KOPT-K1 (cell line): ENCODE measurements at regions not wholly inside any gene's neighbourhood (a gene's known extent, or its start where the extent isn't known, plus 50 kb on each side); places are given as distances from the start of the nearest gene placed in this dataset.
"Not testable (repeated sequence)": the region's sequence is repeated elsewhere in the genome, so short reads cannot be mapped to it uniquely, and the experiment has no call there.

Experiments used
- H3K27ac ChIP-seq: fragments of 200-600 bp; sonication (generic); 2 replicates; pipeline ENCODE4 v1.5.1; 2016; ENCODE audit warnings: antibody characterized with exemption, mild to moderate bottlenecking, low read depth, low read length; ENCODE audit not compliant: poor library complexity, severe bottlenecking
- H3K36me3 ChIP-seq: fragments of 200-600 bp; sonication (generic); 2 replicates; pipeline ENCODE4 v1.5.1; 2017; ENCODE audit warnings: antibody characterized with exemption, mild to moderate bottlenecking, low read length, moderate library complexity; ENCODE audit not compliant: insufficient read depth
- H3K9me3 ChIP-seq: fragments of 200-600 bp; sonication (generic); 2 replicates; pipeline ENCODE4 v1.5.1; 2017; ENCODE audit warnings: antibody characterized with exemption, low read length, mild to moderate bottlenecking; ENCODE audit not compliant: insufficient read depth, poor library complexity, severe bottlenecking

DNA sequence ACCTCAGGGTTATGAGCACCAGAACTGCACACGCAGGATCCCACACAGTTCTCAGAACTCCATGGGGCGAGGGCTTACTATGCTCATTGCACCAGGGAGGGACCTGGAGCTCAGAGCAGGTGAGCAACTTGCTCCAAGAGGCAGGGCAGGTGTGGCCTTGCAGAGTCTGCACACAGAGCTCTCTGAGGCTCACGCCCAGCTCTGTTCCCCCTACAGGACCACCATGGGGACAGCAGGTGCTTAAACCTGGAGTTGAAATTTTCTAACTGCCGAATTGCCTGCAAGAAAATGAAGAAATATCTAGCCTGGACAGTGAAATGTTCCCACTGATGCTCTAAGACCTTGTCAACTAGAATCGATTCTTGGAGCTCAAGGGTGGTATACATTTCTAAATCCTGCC, 49.9 kb upstream of the MSMB start:
- H3K36me3 ChIP-seq, H3K9me3 ChIP-seq: not testable (repeated sequence)
- H3K27ac ChIP-seq = peak overlapping the region; percentile 95

DNA sequence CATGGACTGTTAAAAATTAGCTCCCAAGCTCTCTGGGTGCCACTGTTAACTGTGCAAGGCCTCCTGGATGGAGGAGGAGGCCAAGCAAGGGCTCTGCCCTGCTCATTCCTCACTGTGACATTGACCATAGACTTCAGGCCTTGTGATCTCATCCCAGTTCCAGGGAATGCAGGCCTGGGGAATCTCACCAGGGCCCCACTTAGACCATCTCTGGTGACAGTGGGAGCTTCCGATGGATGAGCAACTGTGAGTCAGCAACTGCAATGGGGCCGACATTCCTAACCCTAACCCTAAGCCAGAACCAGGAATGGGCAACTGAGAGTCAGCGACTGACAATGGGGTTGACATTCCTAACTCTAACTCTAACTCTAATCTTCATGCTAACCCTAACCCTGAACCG, 50.4 kb upstream of the MSMB start:
- H3K9me3 ChIP-seq = no peaks in the 10 kb centered on the region
- H3K36me3 ChIP-seq = no peaks in the 10 kb centered on the region
- peak overlapping the region; percentile 95 for H3K27ac ChIP-seq

DNA sequence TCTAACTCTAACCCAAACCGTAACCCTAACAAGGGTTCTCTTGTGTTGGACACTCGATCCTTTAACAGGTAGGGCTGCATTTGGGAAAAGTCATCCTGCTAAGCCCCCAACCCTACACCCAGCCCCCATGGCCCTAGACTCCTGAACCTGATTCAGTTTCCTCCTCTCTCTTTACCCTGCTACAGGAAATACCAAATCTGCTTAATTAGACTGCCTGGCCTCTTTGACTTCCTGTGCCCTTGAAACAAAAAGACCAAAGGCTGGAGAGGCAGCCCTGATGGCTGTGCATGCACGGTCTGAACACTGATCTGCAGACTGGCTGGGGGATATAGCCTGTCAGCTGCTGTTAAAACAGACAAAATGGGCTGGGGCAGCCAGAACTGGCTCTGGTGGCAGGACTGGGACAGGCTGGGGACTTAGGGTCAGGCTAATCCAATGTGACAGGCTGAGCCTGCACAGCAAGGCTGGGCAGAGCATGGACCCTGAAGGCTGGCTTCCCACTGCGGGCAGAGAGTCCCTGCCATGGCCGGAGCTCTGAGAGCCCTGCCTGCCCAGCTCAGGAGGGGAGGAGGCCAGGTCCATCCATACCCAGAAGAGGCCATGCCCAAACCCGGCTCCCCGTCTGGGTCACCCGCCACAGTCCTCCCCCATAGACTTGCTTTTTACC, 51.0 kb upstream of the MSMB start:
- H3K36me3 ChIP-seq = no peaks in the 10 kb centered on the region
- H3K27ac ChIP-seq = peak overlapping the region; percentile 95
- no peaks in the 10 kb centered on the region for H3K9me3 ChIP-seq

- H3K36me3 ChIP-seq = no peaks in the 10 kb centered on the region
- H3K27ac ChIP-seq = peak overlapping the region; percentile 95
These were observed 51.7 kb upstream of the MSMB start for GRCh38 chr10:46097576-46098317.

DNA sequence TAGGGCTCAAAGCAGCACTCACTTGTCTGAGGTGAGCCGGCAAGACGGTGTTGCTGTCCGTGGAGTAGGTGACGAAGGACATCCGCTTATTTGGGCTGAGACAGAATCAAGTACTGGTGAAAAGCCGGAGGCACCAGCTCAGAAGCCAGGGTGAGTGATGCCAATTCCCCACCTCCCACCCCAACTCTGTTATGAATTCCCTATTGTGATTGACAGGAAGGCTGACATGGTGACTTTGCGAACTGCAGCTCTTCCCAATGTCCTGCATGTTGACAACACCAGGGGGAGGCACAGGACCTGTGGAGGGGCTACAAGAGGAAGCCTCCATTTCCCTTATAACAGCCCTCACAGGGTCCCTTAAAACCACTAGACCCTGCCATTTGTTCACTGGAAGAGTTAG, 52.3 kb upstream of the MSMB start:
- Histone ChIP-seq H3K9me3 (no peaks in the 10 kb centered on the region), H3K27ac (peak overlapping the region; percentile 95), H3K36me3 (no peaks in the 10 kb centered on the region)

More at GRCh38 chr10:46097576-46098317, 51.7 kb upstream of the MSMB start:
- H3K9me3 ChIP-seq = no peaks in the 10 kb centered on the region

- H3K9me3 ChIP-seq, H3K36me3 ChIP-seq: not testable (repeated sequence)
- H3K27ac ChIP-seq = peak overlapping the region; percentile 95
These were observed 52.9 kb upstream of the MSMB start for GRCh38 chr10:46098925-46099324.

- H3K36me3 ChIP-seq = no peaks in the 10 kb centered on the region
- H3K27ac ChIP-seq = no peak overlapping the region
- H3K9me3 ChIP-seq = no peaks in the 10 kb centered on the region
These were observed 58.1 kb upstream of the MSMB start for GRCh38 chr10:46104071-46104585.

- not testable (repeated sequence) for H3K27ac ChIP-seq, H3K36me3 ChIP-seq, H3K9me3 ChIP-seq
These were observed 59.3 kb upstream of the MSMB start for GRCh38 chr10:46105416-46105815.

DNA sequence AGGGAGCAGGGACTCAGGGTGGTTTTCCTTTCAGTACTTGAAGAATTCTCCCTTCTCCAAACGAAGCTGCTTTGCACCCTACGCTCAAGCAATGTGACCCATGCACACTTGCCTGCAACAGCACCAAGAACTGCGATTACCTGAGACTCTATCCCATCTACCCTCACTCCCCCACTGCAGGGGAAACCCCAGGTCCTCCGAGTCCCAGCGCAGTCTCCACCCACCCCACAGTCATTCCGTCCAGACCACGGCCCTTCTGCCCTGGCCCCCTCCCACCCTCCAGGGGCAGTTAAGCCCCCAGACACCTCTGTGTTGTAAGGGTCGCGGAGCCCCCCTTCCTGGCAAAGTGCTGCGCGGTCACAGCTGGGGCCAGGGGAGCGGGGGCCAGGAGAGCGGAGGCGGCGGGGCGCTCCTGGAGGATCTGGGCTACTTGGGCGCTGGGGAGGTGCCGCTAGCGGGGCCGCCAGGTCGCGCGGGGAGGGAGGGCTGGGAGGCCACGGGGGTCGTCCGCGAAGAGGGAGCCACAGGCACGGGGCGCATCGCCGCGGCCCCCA, 59.9 kb upstream of the MSMB start:
- not testable (repeated sequence) for H3K9me3 ChIP-seq, H3K36me3 ChIP-seq
- peak overlapping the region; percentile 22 for H3K27ac ChIP-seq

DNA sequence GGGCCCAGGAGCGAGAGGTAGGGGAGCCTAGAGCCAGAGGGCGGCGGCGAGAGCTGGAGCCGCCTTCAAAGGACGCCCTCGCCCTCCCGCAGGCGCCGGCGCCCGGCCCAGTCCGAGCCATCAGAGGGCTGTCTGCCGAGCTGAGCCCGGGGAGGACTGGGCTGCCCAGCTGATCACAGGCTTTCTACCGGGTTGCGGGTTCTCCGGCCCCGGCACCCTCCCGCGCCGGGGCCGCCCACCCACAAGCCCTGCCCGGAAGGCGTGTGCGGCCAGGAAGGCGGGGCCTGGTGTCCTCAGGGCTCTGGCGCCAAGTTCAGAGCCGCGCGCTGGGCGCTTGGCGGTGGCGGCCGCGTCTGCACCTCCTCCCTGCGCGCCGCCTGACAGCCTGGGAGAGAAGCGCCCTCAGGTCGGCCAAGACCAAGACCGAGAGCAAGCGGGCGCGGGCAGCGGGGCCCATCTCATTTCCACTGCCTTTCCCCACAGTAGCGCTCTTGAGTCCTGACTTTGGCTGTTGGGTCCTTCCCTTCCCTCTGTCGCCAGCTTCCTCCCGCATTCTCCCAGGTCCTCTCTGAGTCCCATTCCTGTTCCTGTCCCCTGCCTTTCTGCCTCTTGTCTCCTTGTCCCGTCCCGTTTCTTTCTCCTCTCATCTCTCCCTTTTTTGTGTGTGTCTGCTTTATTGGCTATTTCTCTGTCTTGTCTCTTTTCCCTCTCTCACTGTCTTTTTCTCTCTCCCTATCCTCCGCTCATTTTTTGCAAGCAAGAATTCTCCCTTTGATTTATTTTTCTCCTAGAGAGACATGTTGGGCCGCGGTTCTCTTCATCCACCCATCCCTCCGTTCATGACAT, 60.6 kb upstream of the MSMB start:
- H3K27ac ChIP-seq = peak overlapping the region; percentile 22
- H3K9me3 ChIP-seq = no peaks in the 10 kb centered on the region
- H3K36me3 ChIP-seq = no peaks in the 10 kb centered on the region

GRCh38 chr10:46108158-46108499, 62.1 kb upstream of the MSMB start:
- not testable (repeated sequence) for H3K9me3 ChIP-seq, H3K27ac ChIP-seq, H3K36me3 ChIP-seq

DNA sequence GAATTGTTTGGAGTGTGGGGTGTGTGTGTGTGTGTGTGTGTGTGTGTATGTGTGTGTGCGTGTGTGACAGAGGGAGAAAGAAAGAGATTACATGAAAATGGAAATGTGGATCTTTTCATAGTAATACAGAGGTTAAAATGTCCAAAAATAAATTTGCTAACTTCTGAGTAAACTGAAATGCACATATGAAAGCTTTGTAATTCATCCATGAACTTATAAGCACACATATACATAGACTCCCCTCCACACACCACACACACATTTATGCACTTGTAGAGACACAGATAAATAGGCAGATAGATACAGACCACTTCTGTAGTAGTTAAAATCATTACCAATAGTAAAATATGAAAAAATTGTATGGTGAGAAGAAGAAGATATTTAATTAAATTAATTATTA, 108.2 kb upstream of the MSMB start:
- not testable (repeated sequence) for H3K36me3 ChIP-seq, H3K9me3 ChIP-seq, H3K27ac ChIP-seq

- not testable (repeated sequence) for H3K9me3 ChIP-seq, H3K27ac ChIP-seq, H3K36me3 ChIP-seq
These were observed 108.6 kb upstream of the MSMB start for GRCh38 chr10:46154683-46155082.

- H3K9me3 ChIP-seq, H3K27ac ChIP-seq, H3K36me3 ChIP-seq: not testable (repeated sequence)
These were observed 110.8 kb upstream of the MSMB start for GRCh38 chr10:46156866-46157265.

- Histone ChIP-seq H3K27ac (no peak overlapping the region), H3K36me3 (no peaks in the 10 kb centered on the region), H3K9me3 (peaks cover 14% of the 10 kb centered on the region)
These were observed 117.1 kb upstream of the ANTXRL start for GRCh38 chr10:46169736-46170135.
